Smooth muscle cell (in vitro differentiated cells): ENCODE measurements at regions not wholly inside any gene's neighbourhood (a gene's known extent, or its start where the extent isn't known, plus 50 kb on each side); places are given as distances from the start of the nearest gene placed in this dataset.

ENCODE experiments used
- DNase-seq: peaks from one replicate; lab custom pipeline; 2025; ENCODE audit not compliant: unreplicated experiment; lab: John Stamatoyannopoulos, UW
- H2AFZ ChIP-seq: fragments of 200-600 bp; sonication (generic); 2 replicates; pipeline ENCODE4 v1.6.0; 2016; ENCODE audit warnings: antibody characterized with exemption, low read depth, mild to moderate bottlenecking
- H3F3A ChIP-seq: fragments of 200-600 bp; sonication (generic); 2 replicates; pipeline ENCODE4 v1.6.0; 2017; ENCODE audit warnings: antibody characterized with exemption, low read depth
- H3K27ac ChIP-seq: fragments of 200-600 bp; sonication (generic); 2 replicates; pipeline ENCODE4 v1.5.1; 2016; ENCODE audit warnings: low read depth, mild to moderate bottlenecking
- H3K27me3 ChIP-seq: fragments of 200-600 bp; sonication (generic); 2 replicates; pipeline ENCODE4 v1.6.1; 2016; ENCODE audit warnings: low read depth, mild to moderate bottlenecking
- H3K36me3 ChIP-seq: fragments of 200-600 bp; sonication (generic); 2 replicates; pipeline ENCODE4 v1.5.1; 2016; ENCODE audit warnings: low read depth
- H3K4me1 ChIP-seq: fragments of 200-600 bp; sonication (generic); 2 replicates; pipeline ENCODE4 v1.5.1; 2016; ENCODE audit warnings: low read depth
- H3K4me2 ChIP-seq: fragments of 200-600 bp; sonication (generic); 2 replicates; pipeline ENCODE4 v1.6.0; 2016; ENCODE audit warnings: mild to moderate bottlenecking
- H3K4me3 ChIP-seq: fragments of 200-600 bp; sonication (generic); 2 replicates; pipeline ENCODE4 v1.5.1; 2016; ENCODE audit warnings: mild to moderate bottlenecking
- H3K79me2 ChIP-seq: fragments of 200-600 bp; sonication (generic); 2 replicates; pipeline ENCODE4 v1.6.0; 2016; ENCODE audit warnings: low read depth, mild to moderate bottlenecking
- H3K9ac ChIP-seq: fragments of 200-600 bp; sonication (generic); 2 replicates; pipeline ENCODE4 v1.6.0; 2016; ENCODE audit warnings: low read depth
- H3K9me3 ChIP-seq: fragments of 200-600 bp; sonication (generic); replicated peaks from 2 replicates; pipeline ENCODE4 v1.5.1; 2016; ENCODE audit warnings: low read depth
- H4K20me1 ChIP-seq: fragments of 200-600 bp; sonication (generic); 2 replicates; pipeline ENCODE4 v1.6.0; 2016; ENCODE audit warnings: low read depth
- CTCF ChIP-seq: fragments of 200-600 bp; sonication (generic); IDR thresholded peaks from 2 replicates; pipeline ENCODE4 v1.5.1; 2017; ENCODE audit warnings: borderline replicate concordance, mild to moderate bottlenecking, antibody characterized with exemption; ENCODE audit not compliant: insufficient read depth, poor library complexity, severe bottlenecking
- WGBS: methylation state at CpG from one replicate; pipeline ENCODE4 v1.1.7; 2016; ENCODE audit warnings: low lambda C conversion rate; 5-methylcytosine and 5-hydroxymethylcytosine counted together

- peaks cover 5% of the 10 kb centered on the region for H3F3A ChIP-seq
- peak overlapping the region; percentile 92 for H3K4me3 ChIP-seq
- peak overlapping the region; percentile 99 for H3K4me2 ChIP-seq
- H3K9ac ChIP-seq = peak overlapping the region; percentile 95
- H3K27ac ChIP-seq = peak overlapping the region; percentile 94
- no peaks in the 10 kb centered on the region for H3K79me2 ChIP-seq
- H2AFZ ChIP-seq = peak overlapping the region; percentile 90
- DNase-seq = no peak
- no peaks in the 10 kb centered on the region for H3K9me3 ChIP-seq
- no peaks in the 10 kb centered on the region for H3K36me3 ChIP-seq
- H3K27me3 ChIP-seq = peaks cover 45% of the 10 kb centered on the region
- TF ChIP-seq CTCF = no peak
- H3K4me1 ChIP-seq = peaks cover 48% of the 10 kb centered on the region
- 0% methylated on average over 20 of the region's 31 CpGs for WGBS
- no peaks in the 10 kb centered on the region for H4K20me1 ChIP-seq
Observed at GRCh38 chr13:50125304-50125553, 110.0 kb downstream of the KCNRG start.

DNA sequence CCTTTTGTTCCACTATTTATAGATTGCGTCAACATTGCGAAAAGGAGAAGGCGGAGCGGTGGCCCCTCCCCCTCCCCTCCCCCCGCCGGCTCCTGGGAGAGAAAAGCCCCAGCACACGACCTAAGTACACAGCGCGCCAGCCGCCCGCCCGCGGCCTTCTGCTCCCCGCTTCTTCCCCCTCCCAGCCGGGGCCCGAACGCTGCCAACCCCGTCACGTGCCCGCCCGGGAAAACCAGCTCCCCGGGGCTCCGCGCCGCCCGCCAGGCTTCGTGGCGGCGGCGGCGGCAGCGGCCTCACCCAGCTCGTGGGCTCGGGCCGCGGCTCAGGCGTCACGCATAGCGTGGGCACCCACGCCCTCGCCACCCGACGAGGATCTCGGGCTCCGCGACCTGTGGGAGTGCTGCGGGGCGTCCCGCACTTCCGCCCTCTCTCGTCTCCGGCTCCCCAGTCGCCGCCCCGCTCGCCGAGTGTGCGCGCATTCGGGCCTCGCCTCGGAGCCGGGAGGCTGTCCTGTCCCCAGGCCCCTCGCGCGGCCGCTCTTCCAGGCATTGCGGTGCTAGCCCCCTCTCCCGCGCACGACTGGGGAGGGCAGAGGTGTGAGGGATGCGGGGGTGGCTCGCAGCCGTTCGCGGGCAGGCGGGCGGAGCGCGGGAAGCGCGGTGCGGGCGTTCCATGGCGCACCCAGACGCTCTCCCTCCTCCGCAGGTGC, 110.5 kb downstream of the KCNRG start:
- Histone ChIP-seq H3K4me1 (peaks cover 53% of the 10 kb centered on the region), H3K9ac (peak overlapping the region; percentile 95), H3K36me3 (no peaks in the 10 kb centered on the region), H3K79me2 (no peaks in the 10 kb centered on the region), H3K4me2 (peak overlapping the region; percentile 99), H3K27me3 (peaks cover 50% of the 10 kb centered on the region), H3K9me3 (no peaks in the 10 kb centered on the region), H3K27ac (no peak overlapping the region), H3F3A (peaks cover 5% of the 10 kb centered on the region), H4K20me1 (no peaks in the 10 kb centered on the region), H3K4me3 (peak overlapping the region; percentile 92), H2AFZ (peak overlapping the region; percentile 90)
- WGBS = under 1% methylated on average over 59 of the region's 87 CpGs
- peak; percentile 58 for DNase-seq
- TF ChIP-seq CTCF = no peak

- DNase-seq = no peak
- no peak for TF ChIP-seq CTCF
- 7% methylated on average over 28 of the region's 28 CpGs for WGBS
- Histone ChIP-seq H3K9ac (peak overlapping the region; percentile 95), H4K20me1 (no peaks in the 10 kb centered on the region), H3K27ac (no peak overlapping the region), H3K36me3 (no peaks in the 10 kb centered on the region), H3K4me1 (peaks cover 54% of the 10 kb centered on the region), H3K4me3 (peak overlapping the region; percentile 92), H2AFZ (peak overlapping the region; percentile 50), H3K79me2 (no peaks in the 10 kb centered on the region), H3K27me3 (peaks cover 57% of the 10 kb centered on the region), H3K4me2 (peak overlapping the region; percentile 99), H3K9me3 (no peaks in the 10 kb centered on the region), H3F3A (peaks cover 5% of the 10 kb centered on the region)
Observed at GRCh38 chr13:50126263-50126992, 111.2 kb downstream of the KCNRG start.
